Sigmoid colon (tissue), 6 donors: ENCODE measurements at regions not wholly inside any gene's neighbourhood (a gene's known extent, or its start where the extent isn't known, plus 50 kb on each side); places are given as distances from the start of the nearest gene placed in this dataset.

Source experiments
- DNase-seq: peaks from one replicate; pipeline ENCODE4 v3.0.0-alpha.2; 2019
- H3K27ac ChIP-seq, 4 donors: fragments of 200-600 bp; sonication (generic); one replicate each; pipeline ENCODE4 v1.5.1; 2016 to 2019; ENCODE audit warnings: mild to moderate bottlenecking in 1 of 4
- H3K27me3 ChIP-seq, 3 donors: fragments of 200-600 bp; sonication (generic); one replicate each; pipeline ENCODE4 v1.5.1; 2019; ENCODE audit warnings: mild to moderate bottlenecking in 1 of 3
- H3K36me3 ChIP-seq, 4 donors: fragments of 200-600 bp; sonication (generic); one replicate each; pipeline ENCODE4 v1.5.1; 2016 to 2019
- H3K4me1 ChIP-seq, 4 donors: fragments of 200-600 bp; sonication (generic); one replicate each; pipeline ENCODE4 v1.5.1; 2017 to 2019
- H3K4me3 ChIP-seq, 4 donors: fragments of 200-600 bp; sonication (generic); one replicate each; pipeline ENCODE4 v1.5.1; 2017 to 2019; ENCODE audit warnings: mild to moderate bottlenecking in 2 of 4, moderate library complexity in 1 of 4
- H3K9me3 ChIP-seq, 4 donors: fragments of 200-600 bp in 3 of 4; sonication (generic) in 3 of 4; one replicate each; pipeline versions ENCODE4 v1.5.1 to v1.6.1; 2013 to 2019
- CTCF ChIP-seq, 4 experiments: fragments of 450-650 bp in 3 of 4; fragments of 200-600 bp in 1 of 4; IDR thresholded peaks; one replicate each; pipeline ENCODE4 v1.5.1; 2016 to 2019; ENCODE audit warnings: antibody characterized with exemption in 4 of 4, mild to moderate bottlenecking in 3 of 4, moderate library complexity in 2 of 4
- EP300 ChIP-seq, 4 donors: sonication (generic); formaldehyde crosslinking; IDR thresholded peaks; one replicate each; pipeline ENCODE4 v1.6.1; 2017; ENCODE audit warnings: antibody characterized with exemption in 4 of 4
- POLR2A ChIP-seq, 2 donors: fragments of 450-650 bp; IDR thresholded peaks; one replicate each; pipeline ENCODE4 v1.6.1; 2016; ENCODE audit warnings: antibody characterized with exemption in 2 of 2, mild to moderate bottlenecking in 2 of 2, moderate library complexity in 2 of 2
- POLR2AphosphoS5 ChIP-seq, 4 donors: sonication (generic); formaldehyde crosslinking; IDR thresholded peaks; one replicate each; pipeline ENCODE4 v1.6.1; 2017; ENCODE audit warnings: antibody characterized with exemption in 4 of 4
- WGBS, 2 donors: extraction: QIAGEN DNeasy Blood & Tissue Kit; methylation state at CpG; one replicate each; pipeline ENCODE4 v1.1.7; 2013; 5-methylcytosine and 5-hydroxymethylcytosine counted together
- intact Hi-C: fragments of 100-400 bp; cut with DNase I; formaldehyde crosslinking; loops from one replicate; pipeline ENCODE4 v1.15.1; 2023
- donor health status: healthy with polysubstance abuse.
- donor health status: healthy.

GRCh38 chr3:72139316-72139715 is 354.4 kb upstream of the PROK2 start:
- TF ChIP-seq CTCF (IDR thresholded peaks at IDR 0.05) (no peak), POLR2A (IDR thresholded peaks at IDR 0.05) (no peak), EP300 (IDR thresholded peaks at IDR 0.05) (no peak), POLR2AphosphoS5 (IDR thresholded peaks at IDR 0.05) (no peak)
- Histone ChIP-seq H3K36me3 (no peaks in the 10 kb centered on the region), H3K4me1 (no peaks in the 10 kb centered on the region), H3K4me3 (no peak overlapping the region), H3K9me3 (no peaks in the 10 kb centered on the region), H3K27ac (no peak overlapping the region), H3K27me3 (no peaks in the 10 kb centered on the region)
- intact Hi-C loops = no loop called here
- DNase-seq = no peak
- 94 to 95% methylated on average over 2 of the region's 2 CpGs for WGBS, 2 donors

- H3K27ac ChIP-seq = peak overlapping the region in 1 of 4 donors; percentile 2
- intact Hi-C loops = no loop called here
- WGBS, 2 donors = 79 to 90% methylated on average over 9 of the region's 9 CpGs
Observed at GRCh38 chr3:72137865-72138861, 353.2 kb upstream of the PROK2 start.

GRCh38 chr3:72135636-72136035 is 350.7 kb upstream of the PROK2 start:
- Histone ChIP-seq H3K4me3 (no peak overlapping the region), H3K27ac (no peak overlapping the region), H3K27me3 (no peaks in the 10 kb centered on the region), H3K4me1 (no peaks in the 10 kb centered on the region), H3K9me3 (no peaks in the 10 kb centered on the region), H3K36me3 (no peaks in the 10 kb centered on the region)
- TF ChIP-seq CTCF (IDR thresholded peaks at IDR 0.05) (no peak), POLR2A (IDR thresholded peaks at IDR 0.05) (no peak), EP300 (IDR thresholded peaks at IDR 0.05) (no peak), POLR2AphosphoS5 (IDR thresholded peaks at IDR 0.05) (no peak)
- 87 to 88% methylated on average over 5 of the region's 5 CpGs for WGBS, 2 donors
- intact Hi-C loops = no loop called here
- DNase-seq = no peak

More at GRCh38 chr3:72137865-72138861, 353.2 kb upstream of the PROK2 start:
- TF ChIP-seq POLR2AphosphoS5 (IDR thresholded peaks at IDR 0.05) = no peak
- TF ChIP-seq POLR2A (IDR thresholded peaks at IDR 0.05) = no peak
- TF ChIP-seq EP300 (IDR thresholded peaks at IDR 0.05) = no peak
- no peak for TF ChIP-seq CTCF (IDR thresholded peaks at IDR 0.05)
- Histone ChIP-seq H3K4me3 (no peak overlapping the region), H3K27me3 (no peaks in the 10 kb centered on the region), H3K4me1 (no peaks in the 10 kb centered on the region), H3K36me3 (no peaks in the 10 kb centered on the region), H3K9me3 (no peaks in the 10 kb centered on the region)
- DNase-seq = no peak

- H3K9me3 ChIP-seq = no peaks in the 10 kb centered on the region
- H3K4me1 ChIP-seq = peaks cover 0 to 2% (median 2%) of the 10 kb centered on the region in 4 donors
- H3K27me3 ChIP-seq = no peaks in the 10 kb centered on the region
- intact Hi-C loops = no loop called here
- 44 to 72% methylated on average over 6 of the region's 6 CpGs for WGBS, 2 donors
- no peaks in the 10 kb centered on the region for H3K36me3 ChIP-seq
- DNase-seq = no peak
- TF ChIP-seq POLR2A (IDR thresholded peaks at IDR 0.05) (no peak), POLR2AphosphoS5 (IDR thresholded peaks at IDR 0.05) (no peak), CTCF (IDR thresholded peaks at IDR 0.05) (no peak), EP300 (IDR thresholded peaks at IDR 0.05) (no peak)
- no peak overlapping the region for H3K27ac ChIP-seq
- no peak overlapping the region for H3K4me3 ChIP-seq
Observed at GRCh38 chr3:72134989-72135451, 350.1 kb upstream of the PROK2 start.
